ENCODE measurements at regions not wholly inside any gene's neighbourhood (a gene's known extent, or its start where the extent isn't known, plus 50 kb on each side); places are given as distances from the start of the nearest gene placed in this dataset.

- TF ChIP-seq CTCF (IDR thresholded peaks at IDR 0.05; ENCODE audit: extremely low read depth in 1 of 2, insufficient read depth in 1 of 2, low read depth in 1 of 2, low read length in 2 of 2) (no peak), POLR2AphosphoS5 (IDR thresholded peaks at IDR 0.05; ENCODE audit: insufficient read depth, low read depth, low read length) (no peak)
These were observed 114.0 kb upstream of the VEGFC start for GRCh38 chr4:176906709-176907108.
